Kidney epithelial cell (primary cell): ENCODE measurements at regions not wholly inside any gene's neighbourhood (a gene's known extent, or its start where the extent isn't known, plus 50 kb on each side); places are given as distances from the start of the nearest gene placed in this dataset.

ENCODE experiments used
- DNase-seq: peaks from one replicate; pipeline ENCODE4 v3.0.0-alpha.2; 2010; ENCODE audit warnings: low read depth
- H3K27me3 ChIP-seq: 2 replicates; pipeline ENCODE4 v1.6.0; 2011; ENCODE audit warnings: low read length; ENCODE audit not compliant: control insufficient read depth, insufficient read depth
- H3K36me3 ChIP-seq: 2 replicates; pipeline ENCODE4 v1.5.1; 2011; ENCODE audit warnings: low read length; ENCODE audit not compliant: control insufficient read depth, insufficient read depth
- H3K4me3 ChIP-seq: 2 replicates; pipeline ENCODE4 v1.5.1; 2011; ENCODE audit warnings: low read depth, mild to moderate bottlenecking, control low read depth, low read length
- TF ChIP-seq, protein P1 (sequence below): IDR thresholded peaks from 2 replicates; pipeline ENCODE4 v1.5.1; 2011; ENCODE audit warnings: mild to moderate bottlenecking, moderate library complexity, low read length, control low read depth, inconsistent platforms; ENCODE audit not compliant: insufficient read depth, poor library complexity, severe bottlenecking

DNA sequence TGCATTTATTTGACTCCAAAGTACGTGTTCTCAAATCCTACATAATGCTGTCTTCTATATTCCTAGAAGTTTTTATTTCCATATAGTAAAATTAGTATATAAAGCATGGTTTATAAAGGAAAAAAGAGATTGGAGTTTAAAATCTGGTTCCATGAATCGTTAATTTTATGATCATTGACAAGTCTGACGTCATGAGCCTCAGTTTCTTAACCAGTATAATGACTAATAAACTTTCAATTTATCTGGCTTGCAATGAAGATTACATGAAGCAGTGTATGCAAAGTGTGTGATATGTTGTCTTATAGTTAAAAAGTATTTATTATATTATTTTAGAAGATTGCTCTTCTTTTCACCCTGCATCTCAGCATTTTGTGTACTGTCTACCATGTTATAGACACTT, 421.4 kb upstream of the LRRC7 start:
- no peaks in the 10 kb centered on the region for H3K27me3 ChIP-seq
- no peaks in the 10 kb centered on the region for H3K36me3 ChIP-seq
- no peak for DNase-seq
- H3K4me3 ChIP-seq: no peak overlapping the region
- TF ChIP-seq, protein P1, sequence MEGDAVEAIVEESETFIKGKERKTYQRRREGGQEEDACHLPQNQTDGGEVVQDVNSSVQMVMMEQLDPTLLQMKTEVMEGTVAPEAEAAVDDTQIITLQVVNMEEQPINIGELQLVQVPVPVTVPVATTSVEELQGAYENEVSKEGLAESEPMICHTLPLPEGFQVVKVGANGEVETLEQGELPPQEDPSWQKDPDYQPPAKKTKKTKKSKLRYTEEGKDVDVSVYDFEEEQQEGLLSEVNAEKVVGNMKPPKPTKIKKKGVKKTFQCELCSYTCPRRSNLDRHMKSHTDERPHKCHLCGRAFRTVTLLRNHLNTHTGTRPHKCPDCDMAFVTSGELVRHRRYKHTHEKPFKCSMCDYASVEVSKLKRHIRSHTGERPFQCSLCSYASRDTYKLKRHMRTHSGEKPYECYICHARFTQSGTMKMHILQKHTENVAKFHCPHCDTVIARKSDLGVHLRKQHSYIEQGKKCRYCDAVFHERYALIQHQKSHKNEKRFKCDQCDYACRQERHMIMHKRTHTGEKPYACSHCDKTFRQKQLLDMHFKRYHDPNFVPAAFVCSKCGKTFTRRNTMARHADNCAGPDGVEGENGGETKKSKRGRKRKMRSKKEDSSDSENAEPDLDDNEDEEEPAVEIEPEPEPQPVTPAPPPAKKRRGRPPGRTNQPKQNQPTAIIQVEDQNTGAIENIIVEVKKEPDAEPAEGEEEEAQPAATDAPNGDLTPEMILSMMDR: no peak

DNA sequence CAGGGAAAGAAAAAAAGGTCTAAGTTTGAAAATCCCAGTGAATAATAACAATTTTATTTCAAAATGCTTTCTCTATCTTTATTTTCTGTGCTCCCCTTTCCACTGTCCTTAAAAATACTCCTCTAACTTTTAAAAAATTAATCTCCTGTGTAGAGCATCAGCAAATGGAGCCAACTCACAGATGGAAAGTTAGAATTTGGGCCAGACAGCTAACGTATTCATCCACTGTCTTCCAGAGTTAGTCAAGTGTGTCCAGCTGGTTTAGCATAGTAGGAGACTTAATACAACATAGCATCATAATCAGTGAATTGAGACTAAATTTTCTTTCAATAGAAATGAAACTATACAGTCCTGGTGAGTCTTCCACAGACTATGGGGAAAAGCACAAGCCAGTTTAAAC, 419.0 kb upstream of the LRRC7 start:
- DNase-seq: no peak
- no peaks in the 10 kb centered on the region for H3K27me3 ChIP-seq
- no peak overlapping the region for H3K4me3 ChIP-seq
- H3K36me3 ChIP-seq: no peaks in the 10 kb centered on the region
- TF ChIP-seq, protein P1: no peak

DNA sequence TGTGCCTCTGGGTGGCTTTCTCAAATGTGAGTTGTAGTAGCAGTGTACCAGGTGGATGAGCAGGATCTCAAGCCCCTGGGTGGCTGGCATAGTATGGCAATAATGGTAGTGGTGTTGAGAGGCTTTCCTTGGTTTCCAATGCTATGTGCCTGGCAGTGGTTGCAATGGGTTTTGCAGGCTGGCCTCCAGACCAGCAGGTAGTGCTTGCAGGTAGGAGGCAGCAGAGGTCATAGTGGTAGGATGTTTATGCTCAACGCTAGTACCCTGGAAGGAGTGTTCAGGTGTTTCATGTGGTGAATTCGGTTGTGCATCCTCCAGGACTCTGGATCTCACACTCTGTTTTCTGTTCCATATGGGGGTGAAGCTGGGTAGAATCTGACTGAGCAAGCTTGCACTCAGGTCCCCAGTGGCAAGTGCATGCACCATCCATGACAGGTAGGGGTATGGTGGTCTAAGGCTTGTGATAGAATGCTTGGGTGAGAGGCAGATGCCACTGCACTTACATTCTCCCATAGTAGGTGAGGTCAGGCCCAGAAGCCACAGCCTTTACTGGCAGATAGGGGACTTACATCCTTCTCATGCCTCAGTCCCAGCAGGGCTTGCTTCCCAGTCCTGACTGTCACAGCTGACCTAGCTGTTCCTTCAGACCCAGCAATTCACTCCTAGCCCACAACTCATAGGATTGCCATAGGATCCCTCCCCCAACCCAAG, 410.5 kb upstream of the LRRC7 start:
- H3K4me3 ChIP-seq: no peak overlapping the region
- TF ChIP-seq, protein P1: no peak
- H3K27me3 ChIP-seq: no peaks in the 10 kb centered on the region
- H3K36me3 ChIP-seq: no peaks in the 10 kb centered on the region
- DNase-seq: no peak

DNA sequence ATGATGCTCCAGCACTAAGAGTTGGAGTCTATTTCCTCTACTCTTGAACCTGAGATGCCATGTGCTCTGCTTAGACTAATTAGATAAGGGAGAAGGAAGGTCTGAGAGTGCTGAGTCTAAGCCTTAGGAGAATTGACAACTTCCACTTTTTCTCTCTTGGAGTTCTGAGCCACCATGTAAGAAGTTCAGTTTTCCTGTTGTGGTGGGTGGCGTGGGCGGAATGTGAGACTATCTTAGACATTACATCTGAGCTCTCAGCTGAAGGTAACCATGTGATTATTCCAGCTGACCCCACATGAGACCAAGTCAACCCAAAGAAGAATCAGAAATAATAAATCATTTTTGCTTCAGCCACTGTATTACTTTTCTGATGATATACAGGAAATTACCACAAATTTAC, 404.5 kb upstream of the LRRC7 start:
- Histone ChIP-seq H3K27me3 (no peaks in the 10 kb centered on the region), H3K36me3 (no peaks in the 10 kb centered on the region), H3K4me3 (no peak overlapping the region)
- no peak for DNase-seq
- TF ChIP-seq, protein P1: no peak

DNA sequence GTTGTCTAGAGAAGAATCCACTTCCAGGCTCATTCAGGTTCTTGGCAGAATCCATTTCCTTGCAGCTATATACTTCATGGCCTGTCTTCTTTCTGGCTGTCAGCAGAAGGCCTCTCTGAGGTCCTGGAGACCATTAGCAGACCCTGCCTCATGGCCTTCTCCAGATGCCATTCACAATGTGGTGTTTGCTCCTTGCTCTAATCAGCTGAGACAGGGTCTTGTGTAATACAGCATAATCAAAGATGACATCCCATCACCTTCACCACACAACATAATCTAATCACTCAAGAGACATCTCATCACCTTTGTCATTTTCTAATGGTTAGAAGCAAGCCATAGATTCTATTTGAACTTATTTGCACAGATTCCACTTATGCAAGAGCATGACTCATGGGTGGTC, 403.9 kb upstream of the LRRC7 start:
- no peaks in the 10 kb centered on the region for H3K27me3 ChIP-seq
- TF ChIP-seq, protein P1: no peak
- H3K36me3 ChIP-seq: no peaks in the 10 kb centered on the region
- no peak for DNase-seq
- no peak overlapping the region for H3K4me3 ChIP-seq

DNA sequence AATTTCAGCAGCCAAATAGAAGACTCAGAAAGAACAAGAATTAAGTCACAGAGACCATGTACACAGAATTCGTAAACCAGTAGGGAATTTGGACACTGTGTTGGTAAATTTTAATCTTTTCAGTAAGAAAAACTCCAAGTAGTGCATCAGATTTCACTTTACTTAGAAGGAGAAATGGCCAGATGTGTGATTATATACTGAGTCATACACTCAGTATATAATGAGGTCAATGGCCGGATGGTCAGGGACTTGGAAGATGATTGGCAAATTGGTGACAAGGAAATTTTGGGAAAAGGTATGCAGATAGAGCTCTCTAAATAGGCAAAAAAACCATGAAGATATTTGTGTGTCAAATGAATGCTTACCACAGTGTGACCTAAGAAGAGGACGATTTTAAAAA, 399.8 kb upstream of the LRRC7 start:
- Histone ChIP-seq H3K36me3 (no peaks in the 10 kb centered on the region), H3K4me3 (no peak overlapping the region), H3K27me3 (no peaks in the 10 kb centered on the region)
- DNase-seq: no peak
- TF ChIP-seq, protein P1: no peak
